Breast epithelium (tissue), 4 donors: ENCODE measurements at regions not wholly inside any gene's neighbourhood (a gene's known extent, or its start where the extent isn't known, plus 50 kb on each side); places are given as distances from the start of the nearest gene placed in this dataset.

ENCODE experiments used
- DNase-seq, 2 donors: peaks; one replicate each; pipeline ENCODE4 v3.0.0-alpha.2; 2019; ENCODE audit warnings: low spot score in 2 of 2
- H3K27ac ChIP-seq, 2 donors: fragments of 200-600 bp; sonication (generic) in 1 of 2; one replicate each; pipeline ENCODE4 v1.5.1; 2016 to 2019; ENCODE audit warnings: mild to moderate bottlenecking in 1 of 2
- H3K27me3 ChIP-seq, 2 donors: fragments of 200-600 bp; sonication (generic) in 1 of 2; one replicate each; pipeline versions ENCODE4 v1.5.1 to v1.6.0; 2017 to 2019; ENCODE audit warnings: control low read depth in 1 of 2, mild to moderate bottlenecking in 1 of 2
- H3K36me3 ChIP-seq: fragments of 200-600 bp; one replicate; pipeline ENCODE4 v1.5.1; 2019
- H3K4me1 ChIP-seq, 2 donors: fragments of 200-600 bp; sonication (generic); one replicate each; pipeline ENCODE4 v1.5.1; 2016 to 2019; ENCODE audit warnings: control low read depth in 1 of 2
- H3K4me3 ChIP-seq, 3 donors: fragments of 200-600 bp; sonication (generic); 1 replicate in 2 of 3; 2 replicates in 1 of 3; pipeline ENCODE4 v1.5.1; 2016 to 2019; ENCODE audit warnings: mild to moderate bottlenecking in 3 of 3, moderate library complexity in 2 of 3
- H3K9me3 ChIP-seq, 2 donors: fragments of 200-600 bp; sonication (generic) in 1 of 2; one replicate each; pipeline ENCODE4 v1.5.1; 2016 to 2019; ENCODE audit warnings: control low read depth in 1 of 2
- POLR2A ChIP-seq: fragments of 450-650 bp; IDR thresholded peaks from one replicate; pipeline ENCODE4 v1.6.1; 2016; ENCODE audit warnings: antibody characterized with exemption, mild to moderate bottlenecking, moderate library complexity
- POLR2AphosphoS5 ChIP-seq, 3 donors: sonication (generic); formaldehyde crosslinking; IDR thresholded peaks; one replicate each; pipeline ENCODE4 v1.6.1; 2017; ENCODE audit warnings: antibody characterized with exemption in 3 of 3
- intact Hi-C: fragments of 100-400 bp; cut with DNase I; formaldehyde crosslinking; loops from one replicate; pipeline ENCODE4 v1.15.1; 2023; ENCODE audit warnings: low total_unique reads
- TF ChIP-seq, protein P1 (sequence below), 3 donors: fragments of 450-650 bp; IDR thresholded peaks; one replicate each; pipeline ENCODE4 v1.5.1; 2016 to 2017; ENCODE audit warnings: antibody characterized with exemption in 3 of 3, mild to moderate bottlenecking in 3 of 3, moderate library complexity in 3 of 3

DNA sequence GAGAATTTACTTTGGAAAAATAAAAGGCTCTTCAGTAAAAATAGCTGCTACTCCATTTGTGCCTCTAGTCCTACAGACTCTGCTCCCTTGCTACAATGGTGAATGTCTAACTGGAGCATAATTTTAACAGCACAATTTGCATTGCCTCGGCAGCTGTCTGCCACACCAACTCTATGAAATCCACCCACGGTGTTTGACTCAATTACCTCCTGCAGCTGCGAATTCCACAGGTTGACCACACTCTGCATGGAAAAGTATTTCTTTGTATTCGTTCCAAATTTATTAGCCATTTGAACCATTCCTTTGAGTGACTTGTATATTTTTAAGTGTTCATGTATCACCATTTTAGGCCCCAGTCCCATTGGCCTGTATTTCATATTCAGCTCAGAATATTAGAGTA is 182.1 kb upstream of the CCDC68 start:
- Histone ChIP-seq H3K27me3 (no peaks in the 10 kb centered on the region), H3K4me3 (no peak overlapping the region), H3K27ac (no peak overlapping the region), H3K4me1 (no peaks in the 10 kb centered on the region), H3K9me3 (no peaks in the 10 kb centered on the region), H3K36me3 (no peaks in the 10 kb centered on the region)
- intact Hi-C loops, result no loop called here
- DNase-seq, result no peak
- no peak for TF ChIP-seq POLR2AphosphoS5 (IDR thresholded peaks at IDR 0.05)
- no peak for TF ChIP-seq POLR2A
- TF ChIP-seq, protein P1, sequence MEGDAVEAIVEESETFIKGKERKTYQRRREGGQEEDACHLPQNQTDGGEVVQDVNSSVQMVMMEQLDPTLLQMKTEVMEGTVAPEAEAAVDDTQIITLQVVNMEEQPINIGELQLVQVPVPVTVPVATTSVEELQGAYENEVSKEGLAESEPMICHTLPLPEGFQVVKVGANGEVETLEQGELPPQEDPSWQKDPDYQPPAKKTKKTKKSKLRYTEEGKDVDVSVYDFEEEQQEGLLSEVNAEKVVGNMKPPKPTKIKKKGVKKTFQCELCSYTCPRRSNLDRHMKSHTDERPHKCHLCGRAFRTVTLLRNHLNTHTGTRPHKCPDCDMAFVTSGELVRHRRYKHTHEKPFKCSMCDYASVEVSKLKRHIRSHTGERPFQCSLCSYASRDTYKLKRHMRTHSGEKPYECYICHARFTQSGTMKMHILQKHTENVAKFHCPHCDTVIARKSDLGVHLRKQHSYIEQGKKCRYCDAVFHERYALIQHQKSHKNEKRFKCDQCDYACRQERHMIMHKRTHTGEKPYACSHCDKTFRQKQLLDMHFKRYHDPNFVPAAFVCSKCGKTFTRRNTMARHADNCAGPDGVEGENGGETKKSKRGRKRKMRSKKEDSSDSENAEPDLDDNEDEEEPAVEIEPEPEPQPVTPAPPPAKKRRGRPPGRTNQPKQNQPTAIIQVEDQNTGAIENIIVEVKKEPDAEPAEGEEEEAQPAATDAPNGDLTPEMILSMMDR (IDR thresholded peaks at IDR 0.05), result no peak

DNA sequence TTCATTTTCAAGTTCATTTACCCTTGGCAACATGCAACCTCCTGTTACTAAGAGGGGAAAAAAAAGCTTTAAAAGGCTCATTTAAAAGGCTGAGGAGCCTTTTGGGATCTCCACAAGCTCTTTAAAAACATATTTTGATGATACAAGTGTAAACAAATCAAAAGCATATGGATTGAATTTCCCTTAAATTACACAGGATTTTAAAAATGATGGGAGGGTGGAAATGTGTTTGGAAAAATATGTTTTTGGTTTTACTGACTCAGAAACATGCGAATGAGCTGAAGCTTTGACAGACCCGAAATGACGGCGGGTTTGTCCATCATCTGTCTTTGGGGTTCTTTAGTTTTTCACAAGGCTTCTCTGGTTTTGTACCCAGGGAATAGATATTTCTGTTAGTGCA is 180.6 kb upstream of the CCDC68 start:
- no peak overlapping the region for H3K27ac ChIP-seq
- no peak overlapping the region for H3K4me3 ChIP-seq
- no peaks in the 10 kb centered on the region for H3K36me3 ChIP-seq
- TF ChIP-seq POLR2A (no peak), POLR2AphosphoS5 (IDR thresholded peaks at IDR 0.05) (no peak)
- TF ChIP-seq, protein P1 (IDR thresholded peaks at IDR 0.05), result no peak
- H3K27me3 ChIP-seq, result no peaks in the 10 kb centered on the region
- no peaks in the 10 kb centered on the region for H3K9me3 ChIP-seq
- H3K4me1 ChIP-seq, result no peaks in the 10 kb centered on the region
- intact Hi-C loops, result no loop called here
- DNase-seq, result no peak

DNA sequence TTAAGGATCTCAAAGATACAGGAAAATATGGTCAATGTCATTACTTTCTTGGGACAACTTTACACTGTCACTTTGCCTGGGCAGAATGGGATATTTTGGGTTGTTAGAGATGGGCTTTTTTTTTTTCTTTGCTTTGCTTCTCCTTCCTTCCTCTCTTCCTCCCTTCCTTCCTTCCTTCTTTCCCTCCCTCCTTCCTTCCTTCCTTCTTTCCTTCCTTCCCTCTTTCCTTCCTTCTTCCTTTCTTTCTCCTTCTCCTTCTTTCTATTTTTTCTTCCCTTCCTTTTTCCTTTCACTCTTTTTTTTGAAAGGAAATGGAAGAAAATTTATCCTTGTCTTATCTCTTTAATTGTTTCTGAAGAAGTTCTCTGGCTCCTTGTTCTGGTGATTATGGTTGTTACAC is 180.0 kb upstream of the CCDC68 start:
- no peak for DNase-seq
- Histone ChIP-seq H3K27me3 (no peaks in the 10 kb centered on the region), H3K36me3 (no peaks in the 10 kb centered on the region), H3K9me3 (no peaks in the 10 kb centered on the region), H3K4me1 (no peaks in the 10 kb centered on the region), H3K4me3 (no peak overlapping the region), H3K27ac (no peak overlapping the region)
- no peak for TF ChIP-seq POLR2AphosphoS5 (IDR thresholded peaks at IDR 0.05)
- TF ChIP-seq, protein P1 (IDR thresholded peaks at IDR 0.05), result no peak
- no peak for TF ChIP-seq POLR2A
- intact Hi-C loops, result no loop called here

DNA sequence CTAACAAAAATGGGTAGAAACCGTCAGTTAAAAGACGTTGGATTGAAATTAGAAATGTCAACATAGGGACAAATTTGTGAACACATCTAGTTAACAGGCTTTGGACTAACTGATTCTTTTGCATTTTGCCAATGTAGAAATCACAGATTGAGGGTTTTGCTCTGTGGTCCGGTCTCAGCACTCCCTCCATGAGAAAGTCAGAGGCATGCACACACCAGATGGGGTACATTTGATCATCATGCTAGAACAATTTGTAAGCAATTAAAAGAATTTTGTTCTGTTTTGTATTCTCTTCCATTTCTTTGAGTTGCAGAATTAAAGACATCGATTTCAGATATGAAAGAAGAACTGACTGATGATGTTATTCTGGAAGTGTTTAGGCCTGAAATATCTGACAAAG is 179.1 kb upstream of the CCDC68 start:
- H3K4me1 ChIP-seq, result no peaks in the 10 kb centered on the region
- H3K27me3 ChIP-seq, result no peaks in the 10 kb centered on the region
- no peak for DNase-seq
- H3K9me3 ChIP-seq, result no peaks in the 10 kb centered on the region
- H3K27ac ChIP-seq, result no peak overlapping the region
- TF ChIP-seq, protein P1 (IDR thresholded peaks at IDR 0.05), result no peak
- no peak for TF ChIP-seq POLR2AphosphoS5 (IDR thresholded peaks at IDR 0.05)
- no peak for TF ChIP-seq POLR2A
- intact Hi-C loops, result no loop called here
- H3K4me3 ChIP-seq, result no peak overlapping the region
- no peaks in the 10 kb centered on the region for H3K36me3 ChIP-seq

DNA sequence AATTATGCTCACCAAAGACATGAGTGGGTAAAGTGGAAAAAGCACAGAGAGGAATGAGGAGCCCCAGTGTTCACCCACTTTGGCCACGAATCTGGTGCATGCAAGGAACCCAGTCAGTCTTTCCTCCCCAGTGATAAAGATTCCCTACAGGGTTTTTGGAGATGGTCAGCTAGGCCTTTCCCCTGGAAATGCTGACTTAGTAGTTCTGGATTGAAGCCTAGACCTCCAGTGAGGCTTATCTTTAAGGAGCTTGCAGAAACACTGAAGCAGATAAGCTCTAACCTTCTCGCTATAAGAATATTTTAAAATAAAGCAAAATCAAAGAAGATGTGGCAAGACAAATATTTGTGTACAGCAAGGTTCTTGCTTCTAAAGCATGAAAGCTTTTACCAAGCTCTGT is 178.3 kb upstream of the CCDC68 start:
- Histone ChIP-seq H3K4me3 (no peak overlapping the region), H3K36me3 (no peaks in the 10 kb centered on the region), H3K27ac (no peak overlapping the region), H3K27me3 (no peaks in the 10 kb centered on the region), H3K9me3 (no peaks in the 10 kb centered on the region), H3K4me1 (no peaks in the 10 kb centered on the region)
- TF ChIP-seq POLR2A (no peak), POLR2AphosphoS5 (IDR thresholded peaks at IDR 0.05) (no peak)
- TF ChIP-seq, protein P1 (IDR thresholded peaks at IDR 0.05), result no peak
- intact Hi-C loops, result no loop called here
- no peak for DNase-seq
